Gastroesophageal sphincter (tissue), 3 donors: ENCODE measurements at regions not wholly inside any gene's neighbourhood (a gene's known extent, or its start where the extent isn't known, plus 50 kb on each side); places are given as distances from the start of the nearest gene placed in this dataset.

Source experiments
- POLR2A ChIP-seq, 2 donors: fragments of 450-650 bp; IDR thresholded peaks; one replicate each; pipeline ENCODE4 v1.6.1; 2017; ENCODE audit warnings: antibody characterized with exemption in 2 of 2, mild to moderate bottlenecking in 2 of 2, moderate library complexity in 1 of 2
- TF ChIP-seq, protein P1 (sequence below), 4 experiments: fragments of 200-600 bp in 2 of 4; fragments of 450-650 bp in 2 of 4; sonication (generic) in 1 of 4; IDR thresholded peaks; one replicate each; pipeline ENCODE4 v1.5.1; 2017 to 2019; ENCODE audit warnings: antibody characterized with exemption in 4 of 4, mild to moderate bottlenecking in 2 of 4, moderate library complexity in 2 of 4

DNA sequence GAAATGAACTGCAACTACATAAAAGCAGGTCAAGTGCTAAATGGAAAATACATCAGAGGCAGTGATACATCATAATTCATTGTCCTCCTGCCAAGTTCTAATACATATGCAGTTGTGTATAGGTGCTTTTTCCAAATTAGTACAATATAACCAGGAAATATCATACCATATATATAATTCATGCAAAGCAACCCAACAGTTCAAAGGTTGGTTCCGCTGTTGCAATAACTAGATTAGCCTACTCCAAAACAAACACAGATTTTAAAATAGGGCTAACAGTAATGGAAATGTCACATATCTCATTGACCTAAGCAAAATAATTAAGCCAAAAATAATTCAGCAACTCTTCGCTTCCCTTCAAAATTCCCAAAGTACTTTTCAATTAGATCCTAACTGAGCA is 88.9 kb upstream of the NEBL start:
- TF ChIP-seq, protein P1, sequence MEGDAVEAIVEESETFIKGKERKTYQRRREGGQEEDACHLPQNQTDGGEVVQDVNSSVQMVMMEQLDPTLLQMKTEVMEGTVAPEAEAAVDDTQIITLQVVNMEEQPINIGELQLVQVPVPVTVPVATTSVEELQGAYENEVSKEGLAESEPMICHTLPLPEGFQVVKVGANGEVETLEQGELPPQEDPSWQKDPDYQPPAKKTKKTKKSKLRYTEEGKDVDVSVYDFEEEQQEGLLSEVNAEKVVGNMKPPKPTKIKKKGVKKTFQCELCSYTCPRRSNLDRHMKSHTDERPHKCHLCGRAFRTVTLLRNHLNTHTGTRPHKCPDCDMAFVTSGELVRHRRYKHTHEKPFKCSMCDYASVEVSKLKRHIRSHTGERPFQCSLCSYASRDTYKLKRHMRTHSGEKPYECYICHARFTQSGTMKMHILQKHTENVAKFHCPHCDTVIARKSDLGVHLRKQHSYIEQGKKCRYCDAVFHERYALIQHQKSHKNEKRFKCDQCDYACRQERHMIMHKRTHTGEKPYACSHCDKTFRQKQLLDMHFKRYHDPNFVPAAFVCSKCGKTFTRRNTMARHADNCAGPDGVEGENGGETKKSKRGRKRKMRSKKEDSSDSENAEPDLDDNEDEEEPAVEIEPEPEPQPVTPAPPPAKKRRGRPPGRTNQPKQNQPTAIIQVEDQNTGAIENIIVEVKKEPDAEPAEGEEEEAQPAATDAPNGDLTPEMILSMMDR (IDR thresholded peaks at IDR 0.05) = no peak
- TF ChIP-seq POLR2A (IDR thresholded peaks at IDR 0.05) = no peak
